Activated B cell treated with CpG ODN at 0.5 μM for 24 hours (primary cell): ENCODE measurements at regions not wholly inside any gene's neighbourhood (a gene's known extent, or its start where the extent isn't known, plus 50 kb on each side); places are given as distances from the start of the nearest gene placed in this dataset.

Experiments used
- ATAC-seq: fragments of 200-7000 bp; cut with Tn5 transposase; one replicate; pipeline ENCODE4 v1.10.0; 2021; ENCODE audit warnings: low read depth, mild to moderate bottlenecking, moderate library complexity
- CTCF ChIA-PET: fragments of 350-600 bp; sonication (Branson Sonifier 250); formaldehyde crosslinking; loops from one replicate; lab custom pipeline; 2021; ENCODE audit warnings: antibody characterized with exemption; lab: Charles Lee
- POLR2A ChIA-PET: fragments of 350-600 bp; sonication (Branson Sonifier 250); formaldehyde crosslinking; loops from one replicate; lab custom pipeline; 2021; ENCODE audit warnings: antibody characterized with exemption; lab: Charles Lee
- DNase-seq: peaks from one replicate; pipeline ENCODE4 v3.0.0; 2022
- H3K27ac Mint-ChIP-seq: one replicate; pipeline ENCODE4 v1.8.0; 2020; ENCODE audit warnings: mixed read lengths
- H3K27me3 Mint-ChIP-seq: one replicate; pipeline ENCODE4 v1.8.0; 2021; ENCODE audit warnings: mixed read lengths
- H3K36me3 Mint-ChIP-seq: one replicate; pipeline ENCODE4 v1.8.0; 2021; ENCODE audit warnings: low read depth, mixed read lengths
- H3K4me1 Mint-ChIP-seq: one replicate; pipeline ENCODE4 v1.8.0; 2021; ENCODE audit warnings: mixed read lengths
- H3K4me3 Mint-ChIP-seq: one replicate; pipeline ENCODE4 v1.8.0; 2020; ENCODE audit warnings: mild to moderate bottlenecking, mixed read lengths
- H3K9me3 Mint-ChIP-seq: one replicate; pipeline ENCODE4 v1.8.0; 2020; ENCODE audit warnings: mixed read lengths
- CTCF ChIP-seq: fragments of 200-600 bp; IDR thresholded peaks from one replicate; pipeline ENCODE4 v1.8.0; 2022; ENCODE audit warnings: antibody characterized with exemption, mild to moderate bottlenecking
- intact Hi-C: fragments of 100-400 bp; cut with micrococcal nuclease; formaldehyde crosslinking; loops from one replicate; pipeline ENCODE4 v1.15.1; 2024

- H3K4me1 Mint-ChIP-seq = peaks cover 14% of the 10 kb centered on the region
- H3K27me3 Mint-ChIP-seq = peaks cover 4% of the 10 kb centered on the region
- no peaks in the 10 kb centered on the region for H3K36me3 Mint-ChIP-seq
- no peak for TF ChIP-seq CTCF
- ChIA-PET CTCF (no interaction called here), POLR2A (no interaction called here)
- H3K4me3 Mint-ChIP-seq = no peak overlapping the region
- no peak overlapping the region for H3K27ac Mint-ChIP-seq
- intact Hi-C loops = loop anchor here (10.0 kb wide), 1 partner anchor 81 kb away; no protein-coding TSS in a partner anchor
- ATAC-seq (no peak), DNase-seq (no peak)
- no peaks in the 10 kb centered on the region for H3K9me3 Mint-ChIP-seq
Measured at GRCh38 chr18:10403708-10404107, 50.7 kb upstream of the APCDD1 start.

DNA sequence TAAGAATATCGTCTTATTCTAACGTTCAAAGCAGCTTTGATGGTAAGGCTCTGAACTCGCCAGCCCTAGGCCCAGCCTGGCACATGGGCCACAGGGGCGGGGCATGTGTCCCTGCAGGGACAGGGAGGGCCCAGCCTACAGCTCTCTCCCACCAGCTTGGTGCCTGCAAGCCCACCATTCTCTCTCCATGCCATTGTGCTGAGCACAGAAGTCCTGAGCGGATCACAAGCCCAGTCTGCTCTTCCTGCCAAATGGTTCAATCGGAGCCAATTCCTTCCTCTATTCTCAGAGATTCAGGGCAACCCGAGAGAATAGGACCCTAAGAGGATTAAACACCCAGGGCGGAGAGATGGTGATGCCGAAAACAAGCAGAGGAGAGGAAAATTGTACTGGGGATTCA lies 50.3 kb upstream of the APCDD1 start:
- POLR2A ChIA-PET = no interaction called here
- no peak overlapping the region for H3K4me3 Mint-ChIP-seq
- H3K4me1 Mint-ChIP-seq = peaks cover 14% of the 10 kb centered on the region

More for the DNA sequence above, 50.3 kb upstream of the APCDD1 start:
- DNase-seq = no peak
- Mint-ChIP-seq H3K9me3 (no peaks in the 10 kb centered on the region), H3K27me3 (peaks cover 4% of the 10 kb centered on the region), H3K27ac (no peak overlapping the region), H3K36me3 (no peaks in the 10 kb centered on the region)
- CTCF ChIA-PET = no interaction called here
- intact Hi-C loops = loop anchor here (10.0 kb wide), 1 partner anchor 81 kb away; no protein-coding TSS in a partner anchor
- no peak for TF ChIP-seq CTCF
- ATAC-seq = no peak
